Transverse colon (tissue), 4 donors: ENCODE measurements at regions not wholly inside any gene's neighbourhood (a gene's known extent, or its start where the extent isn't known, plus 50 kb on each side); places are given as distances from the start of the nearest gene placed in this dataset.

ENCODE experiments used
- DNase-seq: peaks from one replicate; pipeline ENCODE4 v3.0.0-alpha.2; 2019
- H3K27ac ChIP-seq, 4 donors: fragments of 200-600 bp; sonication (generic); 2 replicates each; pipeline ENCODE4 v1.5.1; 2016 to 2018; ENCODE audit warnings: inconsistent platforms in 4 of 4
- H3K27me3 ChIP-seq: fragments of 200-600 bp; sonication (generic); 2 replicates; pipeline ENCODE4 v1.5.1; 2017; ENCODE audit warnings: inconsistent platforms
- H3K36me3 ChIP-seq, 4 donors: fragments of 200-600 bp; sonication (generic); 2 replicates each; pipeline ENCODE4 v1.5.1; 2017 to 2019; ENCODE audit warnings: inconsistent platforms in 4 of 4
- H3K4me1 ChIP-seq, 4 donors: fragments of 200-600 bp; sonication (generic); 2 replicates each; pipeline ENCODE4 v1.5.1; 2017 to 2020; ENCODE audit warnings: inconsistent platforms in 4 of 4
- H3K4me3 ChIP-seq, 4 donors: fragments of 200-600 bp; sonication (generic); 1 replicate in 1 of 4; 2 replicates in 3 of 4; pipeline versions ENCODE4 v1.5.1 to v1.6.1; 2017 to 2019; ENCODE audit warnings: inconsistent platforms in 4 of 4
- H3K9me3 ChIP-seq, 2 donors: fragments of 200-600 bp; sonication (generic); 2 replicates each; pipeline ENCODE4 v1.5.1; 2017 to 2019; ENCODE audit warnings: inconsistent platforms in 2 of 2
- CTCF ChIP-seq, 5 experiments: fragments of 200-600 bp in 3 of 5; fragments of 450-650 bp in 2 of 5; sonication (generic) in 3 of 5; IDR thresholded peaks; 1 replicate in 2 of 5; 2 replicates in 3 of 5; pipeline ENCODE4 v1.5.1; 2016 to 2017; ENCODE audit warnings: antibody characterized with exemption in 5 of 5, inconsistent platforms in 3 of 5, mild to moderate bottlenecking in 2 of 5, moderate library complexity in 1 of 5
- EP300 ChIP-seq: sonication (generic); formaldehyde crosslinking; IDR thresholded peaks from one replicate; pipeline ENCODE4 v1.6.1; 2017; ENCODE audit warnings: antibody characterized with exemption, low read depth
- POLR2A ChIP-seq: fragments of 450-650 bp; IDR thresholded peaks from one replicate; pipeline ENCODE4 v1.6.1; 2016; ENCODE audit warnings: antibody characterized with exemption, mild to moderate bottlenecking, moderate library complexity
- POLR2AphosphoS5 ChIP-seq, 3 donors: sonication (generic); formaldehyde crosslinking; IDR thresholded peaks; one replicate each; pipeline ENCODE4 v1.6.1; 2016; ENCODE audit warnings: antibody characterized with exemption in 3 of 3
- WGBS, 2 donors: methylation state at CpG; one replicate each; pipeline ENCODE4 v1.1.5; 2018; ENCODE audit warnings: low coverage in 1 of 2; 5-methylcytosine and 5-hydroxymethylcytosine counted together
- in situ Hi-C, 4 donors: fragments of 200-750 bp; cut with MboI; loops; one replicate each; pipeline versions ENCODE4 v1.15.0 to v1.15.1; 2017; ENCODE audit warnings: low sequenced_read_pairs in 3 of 4, low pct_ligation_motif_present in 1 of 4, low pct_unique_long_range_greater_than_20kb in 1 of 4
- intact Hi-C: fragments of 100-400 bp; cut with DNase I; formaldehyde crosslinking; loops from one replicate; pipeline ENCODE4 v1.15.1; 2023; ENCODE audit warnings: low total_unique reads

GRCh38 chr14:30177781-30178180, 250.1 kb upstream of the PRKD1 start:
- no peak overlapping the region for H3K27ac ChIP-seq
- no peak for DNase-seq

DNA sequence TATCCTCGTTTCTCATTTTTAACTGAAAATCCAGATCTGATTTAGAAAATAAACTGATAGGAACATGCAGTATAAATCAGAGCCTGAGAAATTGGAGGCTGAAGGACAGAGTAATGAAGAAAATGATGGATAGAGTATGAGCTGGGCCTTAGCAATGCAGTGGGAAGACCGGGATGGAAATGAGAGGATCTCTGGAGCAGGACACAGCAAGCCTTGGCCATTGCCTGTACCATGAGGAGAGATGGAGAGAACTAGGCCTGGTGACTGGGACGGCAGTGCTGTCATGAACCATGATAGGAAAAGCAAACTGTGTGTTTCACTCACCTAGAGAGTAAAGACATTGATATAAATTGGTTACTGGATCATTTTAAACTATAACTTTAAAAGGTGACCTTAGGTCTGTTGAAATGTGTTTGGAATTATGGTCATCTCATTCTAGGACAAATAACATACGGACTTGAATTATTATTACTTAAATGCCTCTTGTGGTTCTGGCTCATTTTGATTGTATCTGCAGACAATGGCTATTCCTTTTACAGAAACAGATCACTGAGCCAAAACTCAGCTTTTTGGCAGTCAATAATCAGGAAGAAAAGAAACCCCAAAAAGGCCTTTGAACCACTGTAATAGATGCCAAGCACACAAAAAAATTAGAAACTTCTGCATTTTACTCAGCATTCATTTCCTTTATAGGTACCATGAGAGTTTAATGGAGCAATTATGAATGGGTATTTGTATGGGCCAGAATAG, 251.9 kb upstream of the PRKD1 start:
- DNase-seq = no peak
- H3K27me3 ChIP-seq = no peaks in the 10 kb centered on the region
- intact Hi-C loops = loop anchor here (5.0 kb wide), 1 partner anchor 1237 kb away; no protein-coding TSS in a partner anchor
- WGBS, 2 donors = 53 to 61% methylated on average over 4 of the region's 4 CpGs
- in situ Hi-C loops = no loop called here
- H3K9me3 ChIP-seq = no peaks in the 10 kb centered on the region
- H3K4me3 ChIP-seq = no peak overlapping the region
- no peak overlapping the region for H3K27ac ChIP-seq
- no peaks in the 10 kb centered on the region for H3K36me3 ChIP-seq
- TF ChIP-seq POLR2AphosphoS5 (IDR thresholded peaks at IDR 0.05) (no peak), POLR2A (no peak), EP300 (no peak), CTCF (IDR thresholded peaks at IDR 0.05) (no peak)
- no peaks in the 10 kb centered on the region for H3K4me1 ChIP-seq

More at GRCh38 chr14:30177781-30178180, 250.1 kb upstream of the PRKD1 start:
- H3K36me3 ChIP-seq = no peaks in the 10 kb centered on the region
- no peaks in the 10 kb centered on the region for H3K4me1 ChIP-seq
- WGBS, 2 donors = 81% methylated on average over 1 of the region's 1 CpG; no CpG with 5 or more reads in 1 of the 2 donors
- no peaks in the 10 kb centered on the region for H3K27me3 ChIP-seq
- in situ Hi-C loops (no loop called here), intact Hi-C loops (no loop called here)
- no peak overlapping the region for H3K4me3 ChIP-seq
- no peaks in the 10 kb centered on the region for H3K9me3 ChIP-seq
- TF ChIP-seq CTCF (IDR thresholded peaks at IDR 0.05) (no peak), EP300 (no peak), POLR2A (no peak), POLR2AphosphoS5 (IDR thresholded peaks at IDR 0.05) (no peak)

GRCh38 chr14:30180219-30180618, 252.6 kb upstream of the PRKD1 start:
- DNase-seq = no peak
- in situ Hi-C loops (no loop called here), intact Hi-C loops (loop anchor here (5.0 kb wide), 1 partner anchor 1238 kb away; no protein-coding TSS in a partner anchor)
- 48 to 60% methylated on average over 2 of the region's 2 CpGs for WGBS, 2 donors
- Histone ChIP-seq H3K4me1 (no peaks in the 10 kb centered on the region), H3K9me3 (no peaks in the 10 kb centered on the region), H3K36me3 (no peaks in the 10 kb centered on the region), H3K4me3 (no peak overlapping the region), H3K27ac (no peak overlapping the region), H3K27me3 (no peaks in the 10 kb centered on the region)
- TF ChIP-seq POLR2AphosphoS5 (IDR thresholded peaks at IDR 0.05) = no peak
- no peak for TF ChIP-seq EP300
- TF ChIP-seq CTCF (IDR thresholded peaks at IDR 0.05) = no peak
- TF ChIP-seq POLR2A = no peak

DNA sequence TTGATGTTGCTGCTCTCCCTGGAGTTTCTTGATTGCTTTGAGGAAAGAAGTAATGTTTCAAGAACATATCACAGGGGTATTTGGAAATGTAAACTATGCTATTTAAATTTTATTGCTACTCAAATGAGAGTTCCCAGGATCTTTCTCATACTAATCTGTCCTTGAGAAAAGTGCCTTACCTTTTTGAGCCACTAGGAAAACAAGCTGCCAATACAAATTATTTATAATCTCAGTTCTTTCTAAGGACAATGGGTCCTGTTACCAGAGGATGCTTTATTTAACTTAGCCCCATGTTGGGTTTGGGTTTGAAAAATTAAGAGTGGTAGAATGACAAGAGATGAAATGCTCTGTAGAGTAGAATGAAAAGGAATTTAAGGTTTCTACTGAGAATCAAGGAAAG, 258.2 kb upstream of the PRKD1 start:
- Histone ChIP-seq H3K4me3 (no peak overlapping the region), H3K27me3 (no peaks in the 10 kb centered on the region), H3K27ac (no peak overlapping the region), H3K9me3 (no peaks in the 10 kb centered on the region), H3K36me3 (no peaks in the 10 kb centered on the region), H3K4me1 (no peaks in the 10 kb centered on the region)
- in situ Hi-C loops = no loop called here
- DNase-seq = no peak
- TF ChIP-seq POLR2AphosphoS5 (IDR thresholded peaks at IDR 0.05) (no peak), CTCF (IDR thresholded peaks at IDR 0.05) (no peak), POLR2A (no peak), EP300 (no peak)
- intact Hi-C loops = no loop called here
